ENCODE measurements at regions not wholly inside any gene's neighbourhood (a gene's known extent, or its start where the extent isn't known, plus 50 kb on each side); places are given as distances from the start of the nearest gene placed in this dataset.

- POLR2A ChIA-PET = no interaction called here
- Mint-ChIP-seq H3K27me3 (ENCODE audit: low read depth) (no peaks in the 10 kb centered on the region), H3K9me3 (no peaks in the 10 kb centered on the region), H3K4me1 (peaks cover 38% of the 10 kb centered on the region), H3K4me3 (no peak overlapping the region), H3K27ac (no peak overlapping the region), H3K36me3 (no peaks in the 10 kb centered on the region)
- no peak for ATAC-seq
- CTCF ChIA-PET = no interaction called here
- no peak for DNase-seq (ENCODE audit: low spot score)
- TF ChIP-seq EMX1 (CRISPR knock-in tag; IDR thresholded peaks at IDR 0.05) (no peak), PREB (CRISPR knock-in tag; IDR thresholded peaks at IDR 0.05; ENCODE audit: borderline replicate concordance) (no peak), NR2C2 (CRISPR knock-in tag; IDR thresholded peaks at IDR 0.05) (no peak), RELA (CRISPR knock-in tag; IDR thresholded peaks at IDR 0.05; ENCODE audit: borderline replicate concordance) (no peak), KAT7 (CRISPR knock-in tag; IDR thresholded peaks at IDR 0.05; ENCODE audit: borderline replicate concordance) (no peak), MYBL2 (CRISPR knock-in tag; IDR thresholded peaks at IDR 0.05) (no peak), FOXJ3 (CRISPR knock-in tag; IDR thresholded peaks at IDR 0.05; ENCODE audit: borderline replicate concordance) (no peak), GTF2I (CRISPR knock-in tag; conservative IDR thresholded peaks at IDR 0.05) (no peak), ARID4B (CRISPR knock-in tag; IDR thresholded peaks at IDR 0.05; ENCODE audit: borderline replicate concordance) (no peak), NFYB (CRISPR knock-in tag; conservative IDR thresholded peaks at IDR 0.05; ENCODE audit: low read depth) (no peak), ETV6 (CRISPR knock-in tag; IDR thresholded peaks at IDR 0.05) (no peak), ZNF232 (CRISPR knock-in tag; IDR thresholded peaks at IDR 0.05) (no peak), ZBTB43 (CRISPR knock-in tag; IDR thresholded peaks at IDR 0.05) (no peak), JAZF1 (CRISPR knock-in tag; IDR thresholded peaks at IDR 0.05) (no peak)
- TF ChIP-seq, protein P1, sequence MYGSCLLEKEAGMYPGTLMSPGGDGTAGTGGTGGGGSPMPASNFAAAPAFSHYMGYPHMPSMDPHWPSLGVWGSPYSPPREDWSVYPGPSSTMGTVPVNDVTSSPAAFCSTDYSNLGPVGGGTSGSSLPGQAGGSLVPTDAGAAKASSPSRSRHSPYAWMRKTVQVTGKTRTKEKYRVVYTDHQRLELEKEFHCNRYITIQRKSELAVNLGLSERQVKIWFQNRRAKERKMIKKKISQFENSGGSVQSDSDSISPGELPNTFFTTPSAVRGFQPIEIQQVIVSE (CRISPR knock-in tag; IDR thresholded peaks at IDR 0.05; ENCODE audit: borderline replicate concordance) = no peak
- TF ChIP-seq, protein P2, sequence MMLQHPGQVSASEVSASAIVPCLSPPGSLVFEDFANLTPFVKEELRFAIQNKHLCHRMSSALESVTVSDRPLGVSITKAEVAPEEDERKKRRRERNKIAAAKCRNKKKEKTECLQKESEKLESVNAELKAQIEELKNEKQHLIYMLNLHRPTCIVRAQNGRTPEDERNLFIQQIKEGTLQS (CRISPR knock-in tag; conservative IDR thresholded peaks at IDR 0.05) = no peak
- TF ChIP-seq, protein P3, sequence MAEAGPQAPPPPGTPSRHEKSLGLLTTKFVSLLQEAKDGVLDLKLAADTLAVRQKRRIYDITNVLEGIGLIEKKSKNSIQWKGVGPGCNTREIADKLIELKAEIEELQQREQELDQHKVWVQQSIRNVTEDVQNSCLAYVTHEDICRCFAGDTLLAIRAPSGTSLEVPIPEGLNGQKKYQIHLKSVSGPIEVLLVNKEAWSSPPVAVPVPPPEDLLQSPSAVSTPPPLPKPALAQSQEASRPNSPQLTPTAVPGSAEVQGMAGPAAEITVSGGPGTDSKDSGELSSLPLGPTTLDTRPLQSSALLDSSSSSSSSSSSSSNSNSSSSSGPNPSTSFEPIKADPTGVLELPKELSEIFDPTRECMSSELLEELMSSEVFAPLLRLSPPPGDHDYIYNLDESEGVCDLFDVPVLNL (CRISPR knock-in tag; IDR thresholded peaks at IDR 0.05; ENCODE audit: borderline replicate concordance, low read depth) = no peak
Measured at GRCh38 chr9:73056245-73056644, 95.4 kb upstream of the ANXA1 start.

GRCh38 chr9:73054091-73054490, 97.6 kb upstream of the ANXA1 start:
- ChIA-PET CTCF (no interaction called here), POLR2A (no interaction called here)
- Mint-ChIP-seq H3K9me3 (no peaks in the 10 kb centered on the region), H3K4me3 (no peak overlapping the region), H3K27me3 (ENCODE audit: low read depth) (no peaks in the 10 kb centered on the region), H3K4me1 (peaks cover 36% of the 10 kb centered on the region), H3K36me3 (no peaks in the 10 kb centered on the region), H3K27ac (no peak overlapping the region)
- ATAC-seq = no peak
- DNase-seq (ENCODE audit: low spot score) = no peak
- TF ChIP-seq TP53 (CRISPR knock-in tag; IDR thresholded peaks at IDR 0.05) (no peak), ZNF423 (CRISPR knock-in tag; IDR thresholded peaks at IDR 0.05) (no peak), NR3C1 (CRISPR knock-in tag; conservative IDR thresholded peaks at IDR 0.05; ENCODE audit: low read depth) (no peak), MYBL2 (CRISPR knock-in tag; IDR thresholded peaks at IDR 0.05) (no peak), USF1 (CRISPR knock-in tag; IDR thresholded peaks at IDR 0.05) (no peak), FOXK1 (CRISPR knock-in tag; IDR thresholded peaks at IDR 0.05) (no peak)
- TF ChIP-seq, protein P4, sequence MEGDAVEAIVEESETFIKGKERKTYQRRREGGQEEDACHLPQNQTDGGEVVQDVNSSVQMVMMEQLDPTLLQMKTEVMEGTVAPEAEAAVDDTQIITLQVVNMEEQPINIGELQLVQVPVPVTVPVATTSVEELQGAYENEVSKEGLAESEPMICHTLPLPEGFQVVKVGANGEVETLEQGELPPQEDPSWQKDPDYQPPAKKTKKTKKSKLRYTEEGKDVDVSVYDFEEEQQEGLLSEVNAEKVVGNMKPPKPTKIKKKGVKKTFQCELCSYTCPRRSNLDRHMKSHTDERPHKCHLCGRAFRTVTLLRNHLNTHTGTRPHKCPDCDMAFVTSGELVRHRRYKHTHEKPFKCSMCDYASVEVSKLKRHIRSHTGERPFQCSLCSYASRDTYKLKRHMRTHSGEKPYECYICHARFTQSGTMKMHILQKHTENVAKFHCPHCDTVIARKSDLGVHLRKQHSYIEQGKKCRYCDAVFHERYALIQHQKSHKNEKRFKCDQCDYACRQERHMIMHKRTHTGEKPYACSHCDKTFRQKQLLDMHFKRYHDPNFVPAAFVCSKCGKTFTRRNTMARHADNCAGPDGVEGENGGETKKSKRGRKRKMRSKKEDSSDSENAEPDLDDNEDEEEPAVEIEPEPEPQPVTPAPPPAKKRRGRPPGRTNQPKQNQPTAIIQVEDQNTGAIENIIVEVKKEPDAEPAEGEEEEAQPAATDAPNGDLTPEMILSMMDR (IDR thresholded peaks at IDR 0.05) = no peak
- TF ChIP-seq, protein P5, sequence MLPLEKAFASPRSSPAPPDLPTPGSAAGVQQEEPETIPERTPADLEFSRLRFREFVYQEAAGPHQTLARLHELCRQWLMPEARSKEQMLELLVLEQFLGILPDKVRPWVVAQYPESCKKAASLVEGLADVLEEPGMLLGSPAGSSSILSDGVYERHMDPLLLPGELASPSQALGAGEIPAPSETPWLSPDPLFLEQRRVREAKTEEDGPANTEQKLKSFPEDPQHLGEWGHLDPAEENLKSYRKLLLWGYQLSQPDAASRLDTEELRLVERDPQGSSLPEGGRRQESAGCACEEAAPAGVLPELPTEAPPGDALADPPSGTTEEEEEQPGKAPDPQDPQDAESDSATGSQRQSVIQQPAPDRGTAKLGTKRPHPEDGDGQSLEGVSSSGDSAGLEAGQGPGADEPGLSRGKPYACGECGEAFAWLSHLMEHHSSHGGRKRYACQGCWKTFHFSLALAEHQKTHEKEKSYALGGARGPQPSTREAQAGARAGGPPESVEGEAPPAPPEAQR (CRISPR knock-in tag; IDR thresholded peaks at IDR 0.05) = no peak

All from WTC11 (cell line).